ENCODE measurements at regions not wholly inside any gene's neighbourhood (a gene's known extent, or its start where the extent isn't known, plus 50 kb on each side); places are given as distances from the start of the nearest gene placed in this dataset.

DNA sequence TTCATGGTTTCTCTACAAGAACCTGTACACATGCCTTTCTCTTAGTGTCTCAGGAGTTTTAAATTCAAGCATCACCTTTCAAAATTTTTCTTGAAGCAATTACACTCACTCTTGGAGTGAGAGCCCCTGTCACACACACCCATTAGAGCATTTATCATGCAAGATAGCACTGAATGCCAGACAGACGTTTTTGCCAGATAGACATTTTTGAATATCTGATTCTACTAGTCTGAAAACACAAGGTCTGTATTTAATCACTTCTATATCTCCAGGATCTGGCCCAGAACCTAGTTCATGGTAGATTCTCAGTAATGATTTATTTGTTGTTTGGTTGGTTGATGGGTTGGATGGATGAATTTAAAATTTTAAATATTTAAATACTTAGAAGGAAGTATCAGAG, 60.9 kb upstream of the PDE1C start:
- no peaks in the 10 kb centered on the region for H3K36me3 ChIP-seq (replicated peaks in 1 of 2)
- DNase-seq, result no peak
- H3K27ac ChIP-seq, result no peak overlapping the region
- intact Hi-C loops (cut with DNase I), result no loop called here
- WGBS, 4 donors, result 15 to 24% (median 21%) methylated on average over 1 of the region's 1 CpG
- TF ChIP-seq, protein P1, sequence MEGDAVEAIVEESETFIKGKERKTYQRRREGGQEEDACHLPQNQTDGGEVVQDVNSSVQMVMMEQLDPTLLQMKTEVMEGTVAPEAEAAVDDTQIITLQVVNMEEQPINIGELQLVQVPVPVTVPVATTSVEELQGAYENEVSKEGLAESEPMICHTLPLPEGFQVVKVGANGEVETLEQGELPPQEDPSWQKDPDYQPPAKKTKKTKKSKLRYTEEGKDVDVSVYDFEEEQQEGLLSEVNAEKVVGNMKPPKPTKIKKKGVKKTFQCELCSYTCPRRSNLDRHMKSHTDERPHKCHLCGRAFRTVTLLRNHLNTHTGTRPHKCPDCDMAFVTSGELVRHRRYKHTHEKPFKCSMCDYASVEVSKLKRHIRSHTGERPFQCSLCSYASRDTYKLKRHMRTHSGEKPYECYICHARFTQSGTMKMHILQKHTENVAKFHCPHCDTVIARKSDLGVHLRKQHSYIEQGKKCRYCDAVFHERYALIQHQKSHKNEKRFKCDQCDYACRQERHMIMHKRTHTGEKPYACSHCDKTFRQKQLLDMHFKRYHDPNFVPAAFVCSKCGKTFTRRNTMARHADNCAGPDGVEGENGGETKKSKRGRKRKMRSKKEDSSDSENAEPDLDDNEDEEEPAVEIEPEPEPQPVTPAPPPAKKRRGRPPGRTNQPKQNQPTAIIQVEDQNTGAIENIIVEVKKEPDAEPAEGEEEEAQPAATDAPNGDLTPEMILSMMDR (IDR thresholded peaks at IDR 0.05), result no peak
- TF ChIP-seq POLR2A (IDR thresholded peaks at IDR 0.05), result no peak
- no peaks in the 10 kb centered on the region for H3K4me1 ChIP-seq (replicated peaks in 1 of 2)
- no peak overlapping the region for H3K4me3 ChIP-seq
- H3K27me3 ChIP-seq, result no peaks in the 10 kb centered on the region
- no peaks in the 10 kb centered on the region for H3K9me3 ChIP-seq (replicated peaks in 1 of 3)

DNA sequence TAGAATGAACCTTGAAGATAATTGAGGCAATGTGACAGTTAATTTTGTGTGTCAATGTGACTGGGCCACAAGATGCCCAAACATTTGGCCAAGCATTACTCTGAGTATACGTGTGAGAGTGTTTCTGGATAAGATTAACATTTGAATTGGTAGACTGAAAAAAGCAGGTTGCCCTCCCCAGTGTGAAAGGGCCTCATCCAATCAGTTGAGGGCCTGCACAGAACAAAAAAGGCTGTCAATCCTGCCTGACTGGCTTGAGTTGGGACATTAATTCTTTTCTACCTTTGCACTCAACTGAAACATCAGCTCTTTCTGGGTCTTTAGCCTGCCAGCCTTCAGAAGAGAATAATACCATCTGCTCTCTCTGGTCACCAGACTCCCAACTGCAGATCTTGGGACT, 56.6 kb upstream of the PDE1C start:
- WGBS, 4 donors, result 47 to 71% (median 55%) methylated on average over 1 of the region's 1 CpG
- intact Hi-C loops (cut with DNase I), result no loop called here

More for the DNA sequence above, 56.6 kb upstream of the PDE1C start:
- Histone ChIP-seq H3K9me3 (replicated peaks in 1 of 3) (peaks cover 0 to 12% (median 0%) of the 10 kb centered on the region in 3 donors), H3K4me1 (replicated peaks in 1 of 2) (no peaks in the 10 kb centered on the region), H3K4me3 (no peak overlapping the region), H3K36me3 (replicated peaks in 1 of 2) (no peaks in the 10 kb centered on the region), H3K27ac (no peak overlapping the region), H3K27me3 (no peaks in the 10 kb centered on the region)
- TF ChIP-seq POLR2A (IDR thresholded peaks at IDR 0.05), result no peak
- TF ChIP-seq, protein P1 (IDR thresholded peaks at IDR 0.05), result no peak
- no peak for DNase-seq
